Gastrocnemius medialis (tissue), 4 donors: ENCODE measurements at regions not wholly inside any gene's neighbourhood (a gene's known extent, or its start where the extent isn't known, plus 50 kb on each side); places are given as distances from the start of the nearest gene placed in this dataset.

Experiments
- POLR2A ChIP-seq, 2 donors: fragments of 450-650 bp; IDR thresholded peaks; one replicate each; pipeline ENCODE4 v1.6.1; 2017; ENCODE audit warnings: antibody characterized with exemption in 2 of 2, mild to moderate bottlenecking in 2 of 2, moderate library complexity in 2 of 2
- TF ChIP-seq, protein P1 (sequence below), 5 experiments: fragments of 450-650 bp in 3 of 5; fragments of 200-600 bp in 2 of 5; sonication (generic) in 2 of 5; IDR thresholded peaks in 4 of 5; conservative IDR thresholded peaks in 1 of 5; 1 replicate in 4 of 5; 2 replicates in 1 of 5; pipeline ENCODE4 v1.5.1; 2016 to 2019; ENCODE audit warnings: antibody characterized with exemption in 5 of 5, mild to moderate bottlenecking in 3 of 5, moderate library complexity in 3 of 5

DNA sequence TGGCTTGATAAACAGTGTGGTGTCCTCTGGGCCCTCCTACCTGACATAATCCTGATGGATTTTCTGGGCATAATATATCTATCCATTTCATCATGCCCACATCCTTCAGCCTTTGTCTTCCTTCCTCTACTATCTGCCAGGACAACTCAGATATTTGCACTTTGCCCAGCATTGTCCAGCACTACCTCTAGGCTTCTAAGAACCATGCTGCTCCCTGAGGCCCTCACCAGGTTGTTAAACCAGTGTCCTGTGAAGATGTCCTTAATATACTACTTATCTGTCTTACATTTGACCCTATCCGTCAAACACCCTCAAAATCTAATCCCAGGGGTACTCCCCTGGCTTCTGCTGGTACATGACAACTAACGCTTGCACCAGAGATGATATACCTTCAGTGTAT, 58.2 kb upstream of the MAML3 start:
- no peak for TF ChIP-seq POLR2A (IDR thresholded peaks at IDR 0.05)
- TF ChIP-seq, protein P1, sequence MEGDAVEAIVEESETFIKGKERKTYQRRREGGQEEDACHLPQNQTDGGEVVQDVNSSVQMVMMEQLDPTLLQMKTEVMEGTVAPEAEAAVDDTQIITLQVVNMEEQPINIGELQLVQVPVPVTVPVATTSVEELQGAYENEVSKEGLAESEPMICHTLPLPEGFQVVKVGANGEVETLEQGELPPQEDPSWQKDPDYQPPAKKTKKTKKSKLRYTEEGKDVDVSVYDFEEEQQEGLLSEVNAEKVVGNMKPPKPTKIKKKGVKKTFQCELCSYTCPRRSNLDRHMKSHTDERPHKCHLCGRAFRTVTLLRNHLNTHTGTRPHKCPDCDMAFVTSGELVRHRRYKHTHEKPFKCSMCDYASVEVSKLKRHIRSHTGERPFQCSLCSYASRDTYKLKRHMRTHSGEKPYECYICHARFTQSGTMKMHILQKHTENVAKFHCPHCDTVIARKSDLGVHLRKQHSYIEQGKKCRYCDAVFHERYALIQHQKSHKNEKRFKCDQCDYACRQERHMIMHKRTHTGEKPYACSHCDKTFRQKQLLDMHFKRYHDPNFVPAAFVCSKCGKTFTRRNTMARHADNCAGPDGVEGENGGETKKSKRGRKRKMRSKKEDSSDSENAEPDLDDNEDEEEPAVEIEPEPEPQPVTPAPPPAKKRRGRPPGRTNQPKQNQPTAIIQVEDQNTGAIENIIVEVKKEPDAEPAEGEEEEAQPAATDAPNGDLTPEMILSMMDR (IDR thresholded peaks at IDR 0.05 in 4 of 5, conservative IDR thresholded peaks at IDR 0.05 in 1 of 5), result no peak
